ENCODE measurements at regions not wholly inside any gene's neighbourhood (a gene's known extent, or its start where the extent isn't known, plus 50 kb on each side); places are given as distances from the start of the nearest gene placed in this dataset.

DNA sequence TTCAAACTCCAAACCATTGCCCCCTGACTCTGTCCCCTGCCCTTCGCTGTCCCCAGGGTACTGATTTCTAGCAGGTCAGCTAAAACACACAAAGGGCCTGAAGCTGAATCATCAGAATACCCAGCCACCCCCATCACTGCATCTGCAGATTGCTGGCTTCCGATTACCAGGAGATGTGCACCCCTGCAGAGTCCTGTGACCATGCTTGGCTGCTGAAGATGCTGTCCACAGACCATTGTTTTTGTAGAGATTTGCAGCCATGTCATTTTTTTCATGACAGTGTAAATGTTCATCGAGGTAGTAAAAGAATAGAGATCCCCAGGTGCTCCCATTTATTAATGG, 463.3 kb downstream of the STK39 start:
- TF ChIP-seq TCF7L2 (IDR thresholded peaks at IDR 0.05; ENCODE audit: low read depth, low read length) (no peak), POLR2AphosphoS5 (IDR thresholded peaks at IDR 0.05; ENCODE audit: low read depth, low read length) (no peak)
- TF ChIP-seq, protein P1, sequence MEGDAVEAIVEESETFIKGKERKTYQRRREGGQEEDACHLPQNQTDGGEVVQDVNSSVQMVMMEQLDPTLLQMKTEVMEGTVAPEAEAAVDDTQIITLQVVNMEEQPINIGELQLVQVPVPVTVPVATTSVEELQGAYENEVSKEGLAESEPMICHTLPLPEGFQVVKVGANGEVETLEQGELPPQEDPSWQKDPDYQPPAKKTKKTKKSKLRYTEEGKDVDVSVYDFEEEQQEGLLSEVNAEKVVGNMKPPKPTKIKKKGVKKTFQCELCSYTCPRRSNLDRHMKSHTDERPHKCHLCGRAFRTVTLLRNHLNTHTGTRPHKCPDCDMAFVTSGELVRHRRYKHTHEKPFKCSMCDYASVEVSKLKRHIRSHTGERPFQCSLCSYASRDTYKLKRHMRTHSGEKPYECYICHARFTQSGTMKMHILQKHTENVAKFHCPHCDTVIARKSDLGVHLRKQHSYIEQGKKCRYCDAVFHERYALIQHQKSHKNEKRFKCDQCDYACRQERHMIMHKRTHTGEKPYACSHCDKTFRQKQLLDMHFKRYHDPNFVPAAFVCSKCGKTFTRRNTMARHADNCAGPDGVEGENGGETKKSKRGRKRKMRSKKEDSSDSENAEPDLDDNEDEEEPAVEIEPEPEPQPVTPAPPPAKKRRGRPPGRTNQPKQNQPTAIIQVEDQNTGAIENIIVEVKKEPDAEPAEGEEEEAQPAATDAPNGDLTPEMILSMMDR (IDR thresholded peaks at IDR 0.05) = no peak
- TF ChIP-seq, protein P2, sequence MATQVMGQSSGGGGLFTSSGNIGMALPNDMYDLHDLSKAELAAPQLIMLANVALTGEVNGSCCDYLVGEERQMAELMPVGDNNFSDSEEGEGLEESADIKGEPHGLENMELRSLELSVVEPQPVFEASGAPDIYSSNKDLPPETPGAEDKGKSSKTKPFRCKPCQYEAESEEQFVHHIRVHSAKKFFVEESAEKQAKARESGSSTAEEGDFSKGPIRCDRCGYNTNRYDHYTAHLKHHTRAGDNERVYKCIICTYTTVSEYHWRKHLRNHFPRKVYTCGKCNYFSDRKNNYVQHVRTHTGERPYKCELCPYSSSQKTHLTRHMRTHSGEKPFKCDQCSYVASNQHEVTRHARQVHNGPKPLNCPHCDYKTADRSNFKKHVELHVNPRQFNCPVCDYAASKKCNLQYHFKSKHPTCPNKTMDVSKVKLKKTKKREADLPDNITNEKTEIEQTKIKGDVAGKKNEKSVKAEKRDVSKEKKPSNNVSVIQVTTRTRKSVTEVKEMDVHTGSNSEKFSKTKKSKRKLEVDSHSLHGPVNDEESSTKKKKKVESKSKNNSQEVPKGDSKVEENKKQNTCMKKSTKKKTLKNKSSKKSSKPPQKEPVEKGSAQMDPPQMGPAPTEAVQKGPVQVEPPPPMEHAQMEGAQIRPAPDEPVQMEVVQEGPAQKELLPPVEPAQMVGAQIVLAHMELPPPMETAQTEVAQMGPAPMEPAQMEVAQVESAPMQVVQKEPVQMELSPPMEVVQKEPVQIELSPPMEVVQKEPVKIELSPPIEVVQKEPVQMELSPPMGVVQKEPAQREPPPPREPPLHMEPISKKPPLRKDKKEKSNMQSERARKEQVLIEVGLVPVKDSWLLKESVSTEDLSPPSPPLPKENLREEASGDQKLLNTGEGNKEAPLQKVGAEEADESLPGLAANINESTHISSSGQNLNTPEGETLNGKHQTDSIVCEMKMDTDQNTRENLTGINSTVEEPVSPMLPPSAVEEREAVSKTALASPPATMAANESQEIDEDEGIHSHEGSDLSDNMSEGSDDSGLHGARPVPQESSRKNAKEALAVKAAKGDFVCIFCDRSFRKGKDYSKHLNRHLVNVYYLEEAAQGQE (IDR thresholded peaks at IDR 0.05; ENCODE audit: insufficient read depth in 1 of 2, low read depth in 2 of 2, low read length in 1 of 2) = no peak
